Neural progenitor cell (in vitro differentiated cells): ENCODE measurements at regions not wholly inside any gene's neighbourhood (a gene's known extent, or its start where the extent isn't known, plus 50 kb on each side); places are given as distances from the start of the nearest gene placed in this dataset.
A peak's percentile ranks its signal among the peaks of the same experiment; 100 is the strongest.
"Not testable (repeated sequence)": the region's sequence is repeated elsewhere in the genome, so short reads cannot be mapped to it uniquely, and the experiment has no call there.

Experiments
- DNase-seq: peaks from one replicate; pipeline ENCODE4 v3.0.0-alpha.2; 2016; ENCODE audit warnings: low spot score
- H2AFZ ChIP-seq: fragments of 200-600 bp; sonication (generic); replicated peaks from 2 replicates; pipeline ENCODE4 v1.6.1; 2016; ENCODE audit warnings: antibody characterized with exemption
- H3F3A ChIP-seq: fragments of 200-600 bp; sonication (generic); 2 replicates; pipeline ENCODE4 v1.6.1; 2016; ENCODE audit warnings: antibody characterized with exemption, low read depth
- H3K27ac ChIP-seq: fragments of 200-600 bp; sonication (generic); 2 replicates; pipeline ENCODE4 v1.5.1; 2016; ENCODE audit warnings: mild to moderate bottlenecking
- H3K27me3 ChIP-seq: fragments of 200-600 bp; sonication (generic); 2 replicates; pipeline ENCODE4 v1.6.1; 2016; ENCODE audit warnings: mild to moderate bottlenecking, moderate library complexity
- H3K36me3 ChIP-seq: fragments of 200-600 bp; sonication (generic); 2 replicates; pipeline ENCODE4 v1.5.1; 2016
- H3K4me1 ChIP-seq: fragments of 200-600 bp; sonication (generic); 2 replicates; pipeline ENCODE4 v1.6.1; 2016; ENCODE audit warnings: mixed run types
- H3K4me2 ChIP-seq: fragments of 200-600 bp; sonication (generic); 2 replicates; pipeline ENCODE4 v1.6.1; 2016
- H3K4me3 ChIP-seq: fragments of 200-600 bp; sonication (generic); 2 replicates; pipeline ENCODE4 v1.5.1; 2016
- H3K79me2 ChIP-seq: fragments of 200-600 bp; sonication (generic); 2 replicates; pipeline ENCODE4 v1.6.1; 2016; ENCODE audit warnings: low read depth
- H3K9ac ChIP-seq: fragments of 200-600 bp; sonication (generic); 2 replicates; pipeline ENCODE4 v1.6.1; 2016
- H3K9me3 ChIP-seq: fragments of 200-600 bp; sonication (generic); 2 replicates; pipeline ENCODE4 v1.5.1; 2016; ENCODE audit warnings: low read depth
- H4K20me1 ChIP-seq: fragments of 200-600 bp; sonication (generic); 2 replicates; pipeline ENCODE4 v1.6.1; 2016; ENCODE audit warnings: low read depth
- H3K27ac Mint-ChIP-seq: 3 replicates; pipeline ENCODE4 v1.8.0; 2021; ENCODE audit warnings: mixed read lengths
- H3K27me3 Mint-ChIP-seq: 2 replicates; pipeline ENCODE4 v1.8.0; 2022; ENCODE audit warnings: low read depth, mild to moderate bottlenecking, inconsistent platforms, moderate library complexity, mixed read lengths; ENCODE audit not compliant: insufficient read depth
- H3K36me3 Mint-ChIP-seq: 3 replicates; pipeline ENCODE4 v1.8.0; 2021; ENCODE audit warnings: mixed read lengths
- H3K4me1 Mint-ChIP-seq: 3 replicates; pipeline ENCODE4 v1.8.0; 2021; ENCODE audit warnings: mixed read lengths
- H3K4me3 Mint-ChIP-seq: 3 replicates; pipeline ENCODE4 v1.8.0; 2021; ENCODE audit warnings: mild to moderate bottlenecking, moderate library complexity, mixed read lengths
- H3K9me3 Mint-ChIP-seq: 3 replicates; pipeline ENCODE4 v1.8.0; 2020; ENCODE audit warnings: mixed read lengths
- CTCF ChIP-seq: fragments of 200-600 bp; sonication (generic); IDR thresholded peaks from 2 replicates; pipeline ENCODE4 v1.5.1; 2017; ENCODE audit warnings: antibody characterized with exemption, mild to moderate bottlenecking

GRCh38 chrX:89631858-89632257 is 289.9 kb upstream of the TGIF2LX start:
- DNase-seq, H3K27ac Mint-ChIP-seq: not testable (repeated sequence)

GRCh38 chrX:89635887-89636286 is 285.8 kb upstream of the TGIF2LX start:
- H3K9me3 ChIP-seq, H3K4me3 ChIP-seq, H3K4me3 Mint-ChIP-seq, H2AFZ ChIP-seq, H4K20me1 ChIP-seq, H3K4me2 ChIP-seq, H3K27ac ChIP-seq, H3K4me1 Mint-ChIP-seq, DNase-seq, H3K4me1 ChIP-seq, H3F3A ChIP-seq, H3K79me2 ChIP-seq, H3K9me3 Mint-ChIP-seq, H3K36me3 Mint-ChIP-seq, H3K27me3 ChIP-seq, H3K27ac Mint-ChIP-seq, H3K9ac ChIP-seq, H3K27me3 Mint-ChIP-seq, H3K36me3 ChIP-seq: not testable (repeated sequence)

More at GRCh38 chrX:89631858-89632257, 289.9 kb upstream of the TGIF2LX start:
- H3K4me3 ChIP-seq, H3K27me3 ChIP-seq, H3K4me3 Mint-ChIP-seq, H3K36me3 ChIP-seq, H3K79me2 ChIP-seq, H4K20me1 ChIP-seq, H3K4me2 ChIP-seq, H3K36me3 Mint-ChIP-seq, H3K4me1 Mint-ChIP-seq, H3K27ac ChIP-seq, H3K9ac ChIP-seq, H3F3A ChIP-seq, H3K4me1 ChIP-seq, H3K9me3 ChIP-seq, H3K9me3 Mint-ChIP-seq, H2AFZ ChIP-seq, H3K27me3 Mint-ChIP-seq: not testable (repeated sequence)
- peak; percentile 12 for TF ChIP-seq CTCF

- not testable (repeated sequence) for H3K4me3 ChIP-seq, H3K27ac ChIP-seq, H3K9me3 Mint-ChIP-seq, H3K9ac ChIP-seq, H4K20me1 ChIP-seq, H3K4me1 Mint-ChIP-seq, H2AFZ ChIP-seq, H3K27me3 ChIP-seq, H3K4me3 Mint-ChIP-seq, H3K36me3 ChIP-seq, DNase-seq, H3K79me2 ChIP-seq, H3K27ac Mint-ChIP-seq, H3K4me2 ChIP-seq, H3K27me3 Mint-ChIP-seq, H3K4me1 ChIP-seq, H3F3A ChIP-seq, H3K9me3 ChIP-seq, H3K36me3 Mint-ChIP-seq
Observed at GRCh38 chrX:89658662-89659061, 263.0 kb upstream of the TGIF2LX start.

GRCh38 chrX:89706481-89706880 is 215.2 kb upstream of the TGIF2LX start:
- not testable (repeated sequence) for H3K36me3 ChIP-seq, H3K4me3 ChIP-seq, H3K36me3 Mint-ChIP-seq, H3F3A ChIP-seq, H3K79me2 ChIP-seq, H2AFZ ChIP-seq, DNase-seq, H3K27ac ChIP-seq, H3K27me3 Mint-ChIP-seq, H3K9ac ChIP-seq, H3K4me1 Mint-ChIP-seq, H3K4me3 Mint-ChIP-seq, H3K27me3 ChIP-seq, H3K9me3 ChIP-seq, H3K27ac Mint-ChIP-seq, H4K20me1 ChIP-seq, H3K4me2 ChIP-seq, H3K9me3 Mint-ChIP-seq, H3K4me1 ChIP-seq

- H3K9ac ChIP-seq, H3K36me3 Mint-ChIP-seq, H3K4me1 Mint-ChIP-seq, H3K27me3 ChIP-seq, H3F3A ChIP-seq, H3K9me3 ChIP-seq, H3K36me3 ChIP-seq, H4K20me1 ChIP-seq, H3K27me3 Mint-ChIP-seq, DNase-seq, H2AFZ ChIP-seq, H3K79me2 ChIP-seq, H3K4me3 ChIP-seq, H3K4me3 Mint-ChIP-seq, H3K27ac Mint-ChIP-seq, H3K4me2 ChIP-seq, H3K4me1 ChIP-seq, H3K27ac ChIP-seq, H3K9me3 Mint-ChIP-seq: not testable (repeated sequence)
Observed at GRCh38 chrX:89707363-89707927, 214.3 kb upstream of the TGIF2LX start.

- H3K9me3 Mint-ChIP-seq, H3F3A ChIP-seq, H3K4me3 Mint-ChIP-seq: not testable (repeated sequence)
Observed at GRCh38 chrX:89734367-89734766, 187.3 kb upstream of the TGIF2LX start.

GRCh38 chrX:89756466-89756865 is 165.2 kb upstream of the TGIF2LX start:
- H3K79me2 ChIP-seq, H3K4me3 Mint-ChIP-seq, H3K9ac ChIP-seq, H4K20me1 ChIP-seq, H3K36me3 ChIP-seq, H3K4me1 ChIP-seq, H3K27me3 ChIP-seq, H3K4me1 Mint-ChIP-seq, H3K36me3 Mint-ChIP-seq, H3F3A ChIP-seq, H2AFZ ChIP-seq, DNase-seq, H3K9me3 ChIP-seq, H3K4me3 ChIP-seq, H3K27me3 Mint-ChIP-seq, H3K27ac ChIP-seq, H3K4me2 ChIP-seq, H3K27ac Mint-ChIP-seq: not testable (repeated sequence)
- H3K9me3 Mint-ChIP-seq, result peaks cover 13% of the 10 kb centered on the region

More at GRCh38 chrX:89734367-89734766, 187.3 kb upstream of the TGIF2LX start:
- H3K27ac ChIP-seq, H3K4me1 ChIP-seq, H3K9ac ChIP-seq, H3K27ac Mint-ChIP-seq, H3K36me3 Mint-ChIP-seq, H3K4me2 ChIP-seq, DNase-seq, H3K9me3 ChIP-seq, H3K4me3 ChIP-seq, H3K27me3 ChIP-seq, H2AFZ ChIP-seq, H3K27me3 Mint-ChIP-seq, H3K4me1 Mint-ChIP-seq, H4K20me1 ChIP-seq, H3K79me2 ChIP-seq, H3K36me3 ChIP-seq: not testable (repeated sequence)
